SK-N-SH treated with all-trans-retinoic acid at 6 μM for 48 hours (cell line): ENCODE measurements at regions not wholly inside any gene's neighbourhood (a gene's known extent, or its start where the extent isn't known, plus 50 kb on each side); places are given as distances from the start of the nearest gene placed in this dataset.

Experiments
- ESRRG ChIP-seq: fragments of 250-450 bp; sonication (Bioruptor Pico); IDR thresholded peaks from 2 replicates; pipeline ENCODE4 v1.6.1; 2021; ENCODE audit warnings: mild to moderate bottlenecking
- ISL1 ChIP-seq: fragments of 250-450 bp; sonication (Bioruptor Pico); IDR thresholded peaks from 2 replicates; pipeline ENCODE4 v2.1.2; 2022; ENCODE audit warnings: mild to moderate bottlenecking, moderate library complexity
- PATZ1 ChIP-seq: fragments of 250-450 bp; sonication (Bioruptor Pico); IDR thresholded peaks from 2 replicates; pipeline ENCODE4 v1.8.0; 2020; ENCODE audit warnings: mild to moderate bottlenecking, moderate library complexity, borderline replicate concordance
- SNAI2 ChIP-seq: fragments of 250-450 bp; sonication (Bioruptor Pico); IDR thresholded peaks from 2 replicates; pipeline ENCODE4 v1.5.0; 2020; ENCODE audit warnings: mild to moderate bottlenecking, moderate library complexity
- ZFP3 ChIP-seq: fragments of 250-450 bp; sonication (Bioruptor Pico); IDR thresholded peaks from 2 replicates; pipeline ENCODE4 v1.5.0; 2020; ENCODE audit warnings: mild to moderate bottlenecking, moderate library complexity
- ZNF70 ChIP-seq: fragments of 450-650 bp; formaldehyde crosslinking; IDR thresholded peaks from 2 replicates; pipeline ENCODE4 v1.5.0; 2020; ENCODE audit warnings: mild to moderate bottlenecking, moderate library complexity

- TF ChIP-seq ESRRG (no peak), ISL1 (CRISPR knock-in tag) (no peak), ZNF70 (CRISPR knock-in tag) (no peak), PATZ1 (CRISPR knock-in tag) (no peak), ZFP3 (CRISPR knock-in tag) (no peak), SNAI2 (CRISPR knock-in tag) (no peak)
These were observed 130.7 kb upstream of the ZMIZ1 start for GRCh38 chr10:78937800-78938694.
